Activated naive CD4-positive, alpha-beta T cell treated with Interleukin-2 at 50 U/mL for 16 hours (primary cell): ENCODE measurements at regions not wholly inside any gene's neighbourhood (a gene's known extent, or its start where the extent isn't known, plus 50 kb on each side); places are given as distances from the start of the nearest gene placed in this dataset.
"Not testable (repeated sequence)": the region's sequence is repeated elsewhere in the genome, so short reads cannot be mapped to it uniquely, and the experiment has no call there.

ENCODE experiments used
- DNase-seq: peaks from one replicate; pipeline ENCODE4 v3.0.0-alpha.2; 2020

DNA sequence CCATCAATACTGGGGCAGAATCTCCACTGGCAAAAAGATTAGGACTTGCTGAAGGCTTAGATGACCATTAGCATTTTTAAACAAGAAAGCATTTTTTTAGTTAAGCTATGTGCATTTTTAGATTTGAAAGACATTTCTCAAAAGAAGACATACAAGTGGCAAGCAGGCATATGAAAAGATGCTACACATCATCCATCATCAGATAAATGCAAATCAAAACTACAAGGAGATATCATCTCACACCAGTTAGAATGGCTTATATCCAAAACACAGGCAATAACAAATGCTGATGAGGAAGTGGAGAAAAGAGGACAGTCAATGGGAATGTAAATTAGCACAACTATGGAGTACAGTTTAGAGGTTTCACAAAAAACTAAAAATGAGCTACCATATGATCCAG is 195.6 kb upstream of the TNC start:
- no peak for DNase-seq

GRCh38 chr9:115326461-115326860 is 208.5 kb upstream of the TNC start:
- DNase-seq, result no peak

GRCh38 chr9:115327436-115328122 is 209.6 kb upstream of the TNC start:
- DNase-seq, result no peak

DNA sequence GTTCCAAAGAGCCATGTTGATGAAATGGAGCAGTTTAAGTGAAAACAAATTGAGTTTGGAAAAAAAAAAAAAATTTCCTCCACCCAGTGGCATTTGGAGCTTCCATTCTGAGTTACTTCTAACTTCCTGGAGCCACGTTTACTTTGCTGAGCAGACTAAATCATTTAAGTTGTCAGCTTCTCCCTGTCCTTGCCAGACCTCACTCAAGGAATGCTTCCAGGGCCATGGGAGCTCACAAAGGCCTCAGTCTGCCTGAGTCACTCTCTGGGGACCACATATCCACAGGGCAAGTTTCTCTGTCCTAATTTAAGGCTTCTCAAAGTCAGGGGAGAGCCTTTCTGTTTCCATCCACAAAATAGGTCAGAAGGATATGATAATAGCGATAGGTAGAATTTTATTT is 210.3 kb upstream of the TNC start:
- no peak for DNase-seq

DNA sequence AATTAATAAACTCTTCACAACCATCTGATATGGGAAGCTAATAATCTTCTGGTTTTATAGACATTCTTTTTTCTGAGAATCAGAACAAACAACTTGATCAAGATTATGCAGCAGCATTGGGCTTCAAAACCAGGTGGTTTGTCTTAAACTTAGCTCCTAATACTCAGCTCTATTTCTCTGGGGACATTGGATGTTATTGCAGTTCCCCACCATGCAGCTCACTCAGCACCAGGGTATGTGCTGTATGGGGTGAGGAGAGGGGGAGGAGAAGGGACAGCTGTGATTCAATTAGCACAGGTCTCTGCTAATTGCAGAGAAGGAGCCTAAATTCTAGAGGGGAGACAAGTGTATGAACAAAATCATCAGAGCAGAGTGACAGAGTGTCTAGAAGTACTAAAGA is 210.7 kb upstream of the TNC start:
- DNase-seq, result no peak

- DNase-seq, result no peak
Measured at GRCh38 chr9:115333277-115334070, 215.5 kb upstream of the TNC start.

DNA sequence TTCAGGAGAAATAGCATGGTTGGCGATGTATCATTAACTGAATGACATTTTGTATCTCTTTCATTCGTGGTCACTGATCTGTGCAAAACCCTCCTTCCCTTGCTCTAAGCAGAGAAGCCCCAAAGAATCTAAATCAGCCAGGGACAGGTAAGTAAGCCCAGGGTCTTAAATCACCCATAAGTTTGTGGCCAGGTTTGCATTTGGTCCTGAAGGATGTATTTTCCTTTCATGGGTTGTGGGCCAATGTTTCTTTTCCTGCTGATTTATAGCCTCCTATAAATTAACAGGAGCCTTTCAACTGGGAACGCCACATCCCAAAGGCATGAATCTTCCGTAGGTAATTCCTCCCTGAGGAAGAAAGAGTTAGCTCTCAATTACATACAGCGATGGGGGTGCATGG is 217.5 kb upstream of the TNC start:
- DNase-seq, result no peak

GRCh38 chr9:115340314-115340713 is 222.4 kb upstream of the TNC start:
- DNase-seq, result no peak

DNA sequence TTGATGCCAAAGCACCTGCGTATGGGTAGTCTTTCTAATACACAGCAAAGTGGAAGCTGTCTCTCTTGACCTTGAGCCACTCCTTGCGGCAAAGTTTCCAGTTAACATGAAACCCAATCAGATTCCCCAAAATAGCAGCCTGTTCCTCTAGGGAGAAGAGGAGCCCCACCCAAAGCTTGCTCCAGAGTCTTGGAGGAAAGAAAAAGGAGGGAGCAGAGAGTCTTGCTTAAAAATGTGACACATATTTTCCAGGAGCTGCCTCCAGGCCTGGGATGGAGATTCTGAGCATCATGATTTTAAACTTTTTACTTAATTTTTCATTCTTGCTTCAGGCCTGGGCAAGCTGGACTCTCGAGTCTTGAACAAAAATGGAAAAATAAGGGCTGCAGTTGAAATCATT is 223.5 kb upstream of the TNC start:
- DNase-seq, result no peak

DNA sequence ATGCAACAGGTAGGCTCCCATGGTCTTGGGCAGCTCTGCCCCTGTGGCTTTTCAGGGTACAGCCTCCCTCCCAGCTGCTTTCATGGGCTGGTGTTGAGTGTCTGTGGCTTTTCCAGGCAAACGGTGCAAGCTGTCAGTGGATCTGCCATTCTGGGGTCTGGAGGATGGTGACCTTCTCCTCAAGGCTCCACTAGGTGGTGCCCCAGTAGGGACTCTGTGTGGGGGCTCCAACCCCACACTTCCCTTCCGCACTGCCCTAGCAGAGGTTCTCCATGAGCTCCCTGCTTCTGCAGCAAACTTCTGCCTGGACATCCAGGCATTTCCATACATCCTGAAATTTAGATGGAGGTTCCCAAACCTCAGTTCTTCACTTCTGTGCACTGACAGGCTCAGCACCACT is 229.8 kb upstream of the TNC start:
- not testable (repeated sequence) for DNase-seq

DNA sequence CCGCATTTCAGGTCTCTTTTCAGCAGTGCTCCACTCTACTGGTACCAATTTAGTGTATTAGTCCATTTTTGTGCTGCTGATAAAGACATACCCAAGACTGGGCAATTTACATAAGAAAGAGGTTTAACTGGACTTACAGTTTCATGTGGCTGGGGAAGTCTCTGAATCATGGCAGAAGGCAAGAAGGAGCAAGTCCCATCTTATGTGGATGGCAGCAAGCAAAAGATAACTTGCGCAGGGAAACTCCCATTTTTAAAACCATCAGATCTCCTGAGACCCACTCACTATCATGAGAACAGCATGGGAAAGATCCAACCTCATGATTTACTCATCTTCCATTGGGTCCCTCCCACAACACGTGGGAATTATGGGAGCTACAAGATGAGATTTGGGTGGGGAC is 231.0 kb upstream of the TNC start:
- DNase-seq, result not testable (repeated sequence)

- DNase-seq, result no peak
Measured at GRCh38 chr9:115349542-115349941, 231.6 kb upstream of the TNC start.

GRCh38 chr9:115350548-115350947 is 232.6 kb upstream of the TNC start:
- no peak for DNase-seq

DNA sequence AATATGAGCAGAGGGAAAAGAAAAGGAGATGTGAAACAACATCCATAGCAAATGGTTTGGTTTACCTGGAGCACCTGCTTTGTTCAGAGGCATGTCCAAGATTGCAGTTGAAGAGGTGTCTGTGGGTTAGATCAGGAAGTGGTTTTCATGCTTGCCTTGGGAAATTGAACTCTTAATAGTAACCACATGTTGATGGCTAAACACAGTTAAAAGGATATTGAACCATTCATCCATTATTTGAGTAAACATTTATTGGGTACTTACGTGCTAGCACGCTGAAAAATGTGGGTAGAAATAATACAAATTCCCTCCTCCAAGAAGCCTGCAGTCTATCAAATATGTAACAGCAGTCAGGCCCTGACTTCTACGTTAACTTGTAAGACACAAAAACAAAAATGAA is 235.7 kb upstream of the TNC start:
- DNase-seq, result no peak

DNA sequence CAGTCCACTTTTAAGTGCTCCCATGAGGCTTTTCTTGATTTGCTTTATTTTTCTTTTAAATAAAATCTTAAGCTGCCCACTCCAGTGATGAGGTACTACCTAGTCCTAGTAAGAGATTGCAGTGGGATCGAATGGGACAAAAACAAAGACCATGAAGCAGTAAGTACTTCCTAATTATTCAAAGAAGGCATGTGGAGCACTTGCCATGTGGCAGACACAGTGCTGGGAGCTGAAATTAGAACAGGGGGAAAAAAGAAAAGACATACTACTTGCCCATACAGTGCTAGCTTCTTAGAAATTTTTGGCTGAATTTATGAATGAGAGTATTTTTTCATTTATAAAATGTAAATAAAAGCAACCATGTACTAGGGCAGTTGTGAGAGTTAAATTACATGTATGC is 239.9 kb upstream of the TNC start:
- DNase-seq, result no peak

- DNase-seq, result no peak
Measured at GRCh38 chr9:115359017-115359780, 241.2 kb upstream of the TNC start.

GRCh38 chr9:115360122-115360521 is 242.2 kb upstream of the TNC start:
- no peak for DNase-seq

GRCh38 chr9:115362101-115362500 is 244.1 kb upstream of the TNC start:
- no peak for DNase-seq

GRCh38 chr9:115362640-115363039 is 244.7 kb upstream of the TNC start:
- no peak for DNase-seq

DNA sequence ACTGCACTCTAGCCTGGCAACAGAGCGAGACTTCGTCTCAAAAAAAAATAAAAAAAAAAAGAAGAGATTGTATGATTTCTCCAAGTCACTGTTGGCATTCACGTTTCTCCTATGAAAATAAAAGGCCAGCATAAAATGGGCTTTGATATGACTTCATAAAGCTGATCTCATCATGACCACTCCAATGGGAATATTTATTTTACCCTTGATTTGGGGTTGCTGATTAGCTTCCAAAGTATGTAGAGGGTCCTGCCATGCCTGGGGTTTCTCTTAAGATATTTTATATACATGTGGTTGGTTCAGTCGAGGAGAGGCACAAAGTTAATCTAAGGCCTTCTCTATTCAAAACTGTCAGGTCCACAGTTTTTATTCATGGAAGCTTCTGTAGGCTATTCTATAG is 247.0 kb upstream of the TNC start:
- no peak for DNase-seq

DNA sequence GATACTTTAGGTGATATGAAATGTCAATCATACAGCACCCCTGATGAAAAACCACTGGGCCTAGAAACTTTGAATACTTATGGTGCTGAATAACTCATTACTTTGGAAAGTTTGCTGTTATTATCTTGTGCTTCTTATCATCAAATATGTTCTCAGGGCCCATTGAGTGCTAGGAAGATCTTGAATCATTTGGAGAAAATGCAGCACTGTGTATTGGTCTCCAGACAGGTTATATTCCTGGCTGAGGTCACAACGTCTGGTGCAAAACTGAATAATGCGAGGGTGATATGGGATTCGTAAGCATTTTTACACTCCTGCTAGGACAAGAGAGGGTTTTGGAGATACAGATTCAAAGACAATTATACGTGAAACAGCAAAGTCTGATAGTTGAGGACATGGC is 249.4 kb upstream of the TNC start:
- DNase-seq, result no peak

- no peak for DNase-seq
Measured at GRCh38 chr9:115367780-115368525, 250.0 kb upstream of the TNC start.

GRCh38 chr9:115369322-115369957 is 251.5 kb upstream of the TNC start:
- DNase-seq, result no peak
